ENCODE measurements at regions not wholly inside any gene's neighbourhood (a gene's known extent, or its start where the extent isn't known, plus 50 kb on each side); places are given as distances from the start of the nearest gene placed in this dataset.

GRCh38 chr9:108056084-108056804 is 566.7 kb upstream of the KLF4 start:
- H3K36me3 ChIP-seq (ENCODE audit: control insufficient read depth, insufficient read depth, low read length) = no peaks in the 10 kb centered on the region
- TF ChIP-seq CTCF (IDR thresholded peaks at IDR 0.05; ENCODE audit: insufficient read depth, low read length, severe bottlenecking) = no peak
- H3K27me3 ChIP-seq (ENCODE audit: control insufficient read depth, insufficient read depth, low read length) = no peaks in the 10 kb centered on the region
- peak overlapping the region; percentile 0 for H3K4me3 ChIP-seq (ENCODE audit: low read depth, low read length)
- DNase-seq (ENCODE audit: low read depth) (peak; percentile 89), FAIRE-seq (no peak)

GRCh38 chr9:108054131-108054630 is 564.6 kb upstream of the KLF4 start:
- TF ChIP-seq CTCF (IDR thresholded peaks at IDR 0.05; ENCODE audit: insufficient read depth, low read length, severe bottlenecking) = no peak
- Histone ChIP-seq H3K4me3 (ENCODE audit: low read depth, low read length) (no peak overlapping the region), H3K36me3 (ENCODE audit: control insufficient read depth, insufficient read depth, low read length) (no peaks in the 10 kb centered on the region), H3K27me3 (ENCODE audit: control insufficient read depth, insufficient read depth, low read length) (no peaks in the 10 kb centered on the region)
- no peak for DNase-seq (ENCODE audit: low read depth)
- no peak for FAIRE-seq

- TF ChIP-seq CTCF (IDR thresholded peaks at IDR 0.05; ENCODE audit: insufficient read depth, low read length, severe bottlenecking) = no peak
- FAIRE-seq (no peak), DNase-seq (ENCODE audit: low read depth) (peak; percentile 62)
- Histone ChIP-seq H3K27me3 (ENCODE audit: control insufficient read depth, insufficient read depth, low read length) (no peaks in the 10 kb centered on the region), H3K4me3 (ENCODE audit: low read depth, low read length) (no peak overlapping the region), H3K36me3 (ENCODE audit: control insufficient read depth, insufficient read depth, low read length) (no peaks in the 10 kb centered on the region)
Measured at GRCh38 chr9:108053555-108054061, 564.0 kb upstream of the KLF4 start.

GRCh38 chr9:108052431-108053080 is 563.0 kb upstream of the KLF4 start:
- Histone ChIP-seq H3K27me3 (ENCODE audit: control insufficient read depth, insufficient read depth, low read length) (no peaks in the 10 kb centered on the region), H3K4me3 (ENCODE audit: low read depth, low read length) (no peak overlapping the region), H3K36me3 (ENCODE audit: control insufficient read depth, insufficient read depth, low read length) (no peaks in the 10 kb centered on the region)
- no peak for TF ChIP-seq CTCF (IDR thresholded peaks at IDR 0.05; ENCODE audit: insufficient read depth, low read length, severe bottlenecking)
- DNase-seq (ENCODE audit: low read depth) = no peak
- no peak for FAIRE-seq

GRCh38 chr9:108050894-108051293 is 561.3 kb upstream of the KLF4 start:
- no peak for DNase-seq (ENCODE audit: low read depth)
- FAIRE-seq = no peak

More at GRCh38 chr9:108050894-108051293, 561.3 kb upstream of the KLF4 start:
- Histone ChIP-seq H3K27me3 (ENCODE audit: control insufficient read depth, insufficient read depth, low read length) (no peaks in the 10 kb centered on the region), H3K4me3 (ENCODE audit: low read depth, low read length) (no peak overlapping the region), H3K36me3 (ENCODE audit: control insufficient read depth, insufficient read depth, low read length) (no peaks in the 10 kb centered on the region)
- no peak for TF ChIP-seq CTCF (IDR thresholded peaks at IDR 0.05; ENCODE audit: insufficient read depth, low read length, severe bottlenecking)

All from bronchial epithelial cell (primary cell).